DMS53 treated with DMSO at 0.1 percent for 48 hours (cell line): ENCODE measurements at regions not wholly inside any gene's neighbourhood (a gene's known extent, or its start where the extent isn't known, plus 50 kb on each side); places are given as distances from the start of the nearest gene placed in this dataset.

Experiments used
- DNase-seq: peaks from one replicate; lab custom pipeline; 2025; ENCODE audit not compliant: unreplicated experiment; lab: John Stamatoyannopoulos, UW

DNA sequence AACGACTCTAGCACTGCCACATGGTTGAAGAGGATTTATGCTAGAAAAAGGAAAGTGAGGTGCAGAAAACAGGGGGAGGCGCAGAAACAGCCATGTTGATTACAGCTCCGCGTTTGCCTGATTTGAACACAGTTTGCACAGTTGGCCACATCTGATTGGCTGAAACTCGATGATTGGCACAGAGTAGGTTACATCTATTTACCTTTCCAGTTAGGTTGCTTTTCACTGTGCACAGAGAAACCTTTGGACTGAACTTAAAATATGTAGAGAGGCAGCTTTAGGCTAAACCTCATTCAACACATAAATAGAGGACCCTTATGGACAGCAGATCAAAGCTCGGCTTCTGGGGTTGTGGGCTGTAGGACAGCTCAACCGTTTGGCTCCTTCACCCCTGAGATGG lies 153.7 kb upstream of the APCDD1 start:
- no peak for DNase-seq

DNA sequence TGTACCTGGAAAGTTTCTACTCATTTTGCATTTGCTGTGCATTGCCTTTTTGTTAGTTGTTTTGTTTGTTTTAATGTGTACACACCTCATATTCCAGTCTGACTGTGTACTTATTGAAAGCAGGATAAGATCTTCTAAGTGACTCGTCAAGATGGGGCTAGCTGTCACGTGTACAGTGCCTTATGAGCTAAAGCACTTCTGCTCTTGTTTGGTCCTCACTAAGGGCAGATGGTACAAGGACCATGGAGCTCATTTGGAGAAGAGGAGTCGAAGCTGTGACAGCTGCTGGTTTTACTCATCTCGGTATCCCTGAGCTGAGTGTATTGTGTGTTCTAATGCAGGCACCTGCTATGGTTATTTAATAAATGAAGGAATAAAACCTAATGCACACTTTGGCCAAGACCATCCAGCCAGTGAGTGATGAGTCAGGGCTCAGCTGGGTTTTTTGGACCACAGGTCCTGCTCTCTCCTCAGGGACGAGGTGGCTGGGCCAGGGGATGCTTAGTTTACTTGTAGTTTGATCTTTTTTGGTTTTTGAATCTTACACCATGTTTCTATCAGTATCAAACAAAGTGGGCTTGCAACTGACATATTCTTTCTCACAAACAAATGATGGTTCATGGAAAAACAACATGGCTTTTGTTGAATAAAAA lies 152.5 kb upstream of the APCDD1 start:
- DNase-seq = no peak

DNA sequence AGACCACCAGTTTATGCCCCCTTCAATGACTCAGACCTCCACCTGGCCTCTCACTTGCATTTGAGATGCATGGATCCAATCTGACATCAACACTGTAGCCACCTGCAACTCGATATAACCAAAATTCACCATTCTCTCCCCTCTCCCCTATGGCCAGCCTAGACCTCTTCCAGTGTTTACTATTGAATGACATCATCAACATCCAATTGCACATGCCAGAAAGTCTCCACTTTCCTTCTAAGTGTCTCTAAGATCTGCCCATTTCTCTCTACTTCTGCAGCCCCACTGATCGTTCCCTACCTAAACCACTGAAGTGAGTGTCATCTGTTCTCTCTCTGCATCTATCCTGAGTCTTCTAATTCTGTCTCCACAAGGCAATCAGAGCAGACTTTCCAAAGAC lies 151.3 kb upstream of the APCDD1 start:
- no peak for DNase-seq

DNA sequence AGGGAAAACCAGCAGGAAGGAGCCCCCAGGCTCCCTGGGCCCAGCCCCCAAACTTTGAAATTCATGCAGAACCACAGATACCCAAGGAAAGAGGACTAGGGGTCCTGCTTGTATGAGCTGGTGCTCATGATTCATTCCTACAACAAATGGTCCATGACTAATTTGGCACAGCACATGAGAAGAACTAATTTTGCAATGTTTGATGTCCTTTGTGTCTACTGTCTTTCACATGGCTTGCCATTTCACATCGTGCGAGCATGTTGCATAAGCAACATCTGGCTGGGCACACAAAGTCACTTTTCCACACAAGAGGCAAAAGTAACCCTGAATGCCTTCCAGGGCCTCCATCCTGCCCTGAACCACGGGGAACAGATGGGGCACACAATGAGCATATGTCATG lies 149.6 kb upstream of the APCDD1 start:
- DNase-seq = no peak

DNA sequence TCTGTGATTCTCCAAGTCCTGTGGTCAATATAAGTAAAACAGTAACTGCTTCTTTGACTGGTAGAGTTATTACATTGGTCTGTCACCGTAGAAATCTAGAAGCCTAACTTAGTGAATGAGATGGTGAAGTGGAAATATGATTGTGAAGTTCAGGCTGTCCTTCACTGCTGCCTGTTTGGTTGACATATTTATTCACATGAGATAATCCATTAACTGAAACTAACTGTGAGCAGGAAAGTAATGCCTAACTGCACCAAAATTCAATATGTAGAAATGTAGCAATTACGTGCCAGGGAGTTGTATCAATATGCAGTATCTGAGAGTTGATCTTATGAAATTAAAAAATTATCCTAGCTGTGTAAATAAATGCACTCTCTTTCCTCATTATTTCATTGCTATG lies 147.7 kb upstream of the APCDD1 start:
- DNase-seq = no peak

DNA sequence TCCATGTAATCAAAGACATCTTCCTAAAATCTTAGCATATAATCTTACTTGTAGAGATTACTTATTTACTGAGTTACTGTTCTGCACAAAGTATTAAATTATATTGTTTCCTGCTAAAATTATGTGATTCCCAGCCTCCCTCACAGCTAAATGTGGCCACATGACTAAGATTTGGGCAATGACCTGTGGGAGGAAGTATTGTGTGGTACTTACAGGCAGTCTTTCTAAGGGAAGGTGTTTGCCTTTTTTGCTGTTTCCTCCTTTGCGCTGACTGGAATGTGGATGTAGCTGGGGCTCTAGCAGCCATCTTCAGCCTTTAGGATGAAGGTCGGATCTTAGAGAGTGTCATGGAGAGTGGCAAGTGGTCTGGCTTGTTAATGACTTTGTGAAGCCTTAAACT lies 146.3 kb upstream of the APCDD1 start:
- no peak for DNase-seq

DNA sequence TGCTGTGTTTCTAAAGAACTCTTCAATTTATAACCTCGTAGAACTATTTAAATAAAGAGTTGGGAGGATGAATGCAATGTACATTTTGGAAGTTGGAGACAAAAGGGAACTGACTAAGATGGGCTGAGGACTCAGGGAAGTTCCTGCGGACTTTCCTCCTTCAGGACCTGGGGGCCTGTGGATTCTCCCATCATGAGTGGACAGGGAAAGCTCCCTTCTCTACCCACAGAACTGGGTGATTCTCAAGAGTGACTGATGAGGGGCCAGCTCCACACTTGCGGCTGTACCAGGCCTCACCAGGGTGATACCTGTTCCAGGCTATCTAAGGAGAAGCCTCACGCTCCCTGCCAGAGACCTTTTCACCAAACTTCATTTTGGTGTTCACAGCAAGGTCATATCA lies 143.8 kb upstream of the APCDD1 start:
- DNase-seq = no peak

DNA sequence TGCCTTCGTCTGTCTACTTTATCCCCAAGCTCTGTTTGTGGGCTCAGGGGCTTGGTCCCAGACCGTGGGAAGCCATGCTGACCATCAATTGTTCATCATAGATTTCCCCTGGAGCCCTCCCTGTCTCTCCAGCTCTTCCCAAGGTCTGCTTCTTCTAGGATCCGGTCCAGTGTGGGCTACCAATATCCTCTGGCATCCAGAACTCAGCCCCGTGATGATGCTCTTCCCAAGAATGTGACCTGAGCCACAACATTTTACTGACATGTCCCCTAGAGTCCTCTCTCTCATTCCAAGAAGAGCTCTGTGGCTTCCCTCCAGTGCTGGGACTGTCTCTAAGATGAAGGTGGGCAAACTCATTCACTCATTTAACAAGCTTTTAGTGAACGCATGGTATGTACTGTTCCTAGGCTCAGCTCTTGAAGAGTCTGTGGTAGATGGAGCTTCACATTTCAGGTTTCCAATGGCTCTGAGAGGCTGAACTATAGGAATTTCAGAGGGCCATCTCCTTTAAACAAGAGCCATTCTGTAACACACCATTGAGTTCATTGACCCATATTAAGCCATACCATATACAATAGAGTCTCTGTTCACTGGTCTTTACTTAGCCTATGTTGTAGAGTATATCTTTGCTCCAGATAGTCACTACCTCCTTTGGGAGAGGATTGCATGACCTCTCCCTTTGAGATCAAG lies 142.0 kb upstream of the APCDD1 start:
- DNase-seq = no peak

DNA sequence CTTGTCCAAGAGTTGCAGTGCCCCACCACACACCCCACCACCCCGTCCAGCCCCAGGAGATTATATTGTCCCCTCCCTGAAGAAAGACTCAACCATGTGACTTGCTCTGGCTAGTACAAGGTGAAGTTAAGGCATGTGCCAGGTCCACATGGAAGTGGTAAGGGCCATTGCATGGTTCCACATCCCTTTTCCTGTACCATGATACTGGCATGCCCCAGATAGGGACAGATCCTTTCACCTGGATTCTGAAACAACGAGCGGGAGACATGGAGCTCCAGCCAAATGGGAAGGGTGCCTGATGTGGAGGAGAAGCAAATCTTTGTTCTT lies 141.5 kb upstream of the APCDD1 start:
- DNase-seq = no peak

DNA sequence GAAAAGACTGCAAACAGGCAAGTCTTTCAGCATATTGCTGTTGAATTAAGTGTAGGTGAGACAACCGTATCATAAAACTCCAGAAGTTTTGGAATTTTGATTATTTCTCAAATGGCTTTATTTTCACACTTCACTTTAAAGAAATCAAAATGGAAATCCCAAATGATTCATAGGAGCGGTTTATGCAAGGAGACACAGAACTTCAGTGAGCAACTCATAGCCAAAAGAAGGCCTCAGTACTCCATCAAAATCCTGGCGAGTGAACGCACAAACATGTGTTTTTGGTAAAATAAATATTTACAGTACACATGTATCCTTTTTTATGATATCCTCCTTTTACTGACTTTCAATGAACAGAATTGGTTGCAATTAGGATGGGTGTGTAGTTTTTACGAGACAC lies 140.4 kb upstream of the APCDD1 start:
- DNase-seq = no peak

DNA sequence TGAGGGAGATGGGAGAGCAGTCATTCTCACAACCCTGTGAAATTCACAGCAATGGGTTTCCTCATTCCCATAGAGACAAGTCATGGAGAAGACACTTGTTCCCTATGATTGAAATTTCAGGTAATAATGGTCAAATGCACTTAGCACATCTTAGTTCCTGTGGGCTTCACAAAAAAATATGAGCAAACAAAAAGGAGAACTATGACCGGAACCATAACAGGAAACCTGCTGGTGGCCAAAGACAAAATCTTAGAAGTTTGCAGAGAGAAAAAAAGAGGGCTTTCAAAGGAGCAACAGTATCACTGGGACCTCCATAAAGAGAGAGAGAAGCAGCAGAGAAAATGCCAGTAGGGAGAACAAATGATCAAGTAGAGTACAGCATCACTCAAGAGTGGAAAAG lies 138.9 kb upstream of the APCDD1 start:
- no peak for DNase-seq

DNA sequence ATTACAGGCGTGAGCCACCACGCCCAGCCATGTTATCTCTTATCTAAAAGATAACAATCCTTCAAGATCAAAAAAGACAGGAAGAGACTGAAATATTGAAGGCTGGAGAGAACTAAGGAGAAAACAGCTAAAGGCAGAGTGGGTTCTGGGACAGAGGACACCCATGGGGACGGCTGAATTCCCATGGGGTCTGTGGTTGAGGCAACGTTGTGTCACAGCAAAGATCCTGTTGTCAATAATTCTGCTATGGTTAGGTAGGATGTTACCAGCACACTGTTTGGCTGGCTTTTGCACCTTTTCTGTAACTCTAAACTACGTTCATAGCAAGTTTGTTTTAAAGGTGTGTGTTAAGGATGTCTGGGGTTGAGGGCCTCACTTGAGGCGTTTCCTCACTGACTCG lies 137.7 kb upstream of the APCDD1 start:
- DNase-seq = no peak

DNA sequence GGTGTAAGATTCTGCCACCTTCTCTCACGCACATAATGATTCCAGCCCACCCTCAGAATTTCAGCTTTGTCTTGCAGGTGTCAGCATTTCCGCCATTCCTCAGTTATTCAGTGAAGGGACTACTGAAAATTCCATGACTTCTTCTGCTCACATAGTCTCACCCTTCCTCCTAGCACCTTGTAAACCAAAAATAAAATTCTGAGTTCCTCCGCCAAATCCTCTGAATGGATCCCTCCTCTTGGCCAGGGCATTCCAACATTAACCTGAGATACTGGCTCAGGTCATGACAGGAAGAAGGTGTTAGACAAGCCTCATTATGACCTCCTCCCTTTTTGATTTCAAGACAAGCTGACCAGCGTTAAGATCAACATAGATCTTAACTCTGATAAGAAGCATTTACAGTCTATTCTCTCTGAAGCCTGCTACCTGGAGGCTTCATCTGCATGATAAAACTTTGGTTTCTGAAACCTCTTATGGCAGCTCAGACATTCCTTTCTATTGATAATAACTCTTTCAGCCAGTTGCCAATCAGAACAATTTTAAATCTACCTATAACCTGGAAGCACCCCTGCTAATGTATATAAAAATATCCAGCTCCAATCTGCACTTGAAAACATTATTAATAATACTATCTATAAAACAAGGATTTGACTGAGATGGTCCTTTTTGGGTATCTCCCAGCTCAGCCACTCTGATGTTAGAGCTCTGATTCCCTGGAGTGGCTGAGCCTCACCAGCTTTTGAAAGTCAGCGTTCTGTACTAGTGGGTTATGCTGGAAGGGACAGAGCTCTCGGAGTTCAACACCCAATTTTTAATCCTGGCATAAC lies 136.4 kb upstream of the APCDD1 start:
- no peak for DNase-seq

DNA sequence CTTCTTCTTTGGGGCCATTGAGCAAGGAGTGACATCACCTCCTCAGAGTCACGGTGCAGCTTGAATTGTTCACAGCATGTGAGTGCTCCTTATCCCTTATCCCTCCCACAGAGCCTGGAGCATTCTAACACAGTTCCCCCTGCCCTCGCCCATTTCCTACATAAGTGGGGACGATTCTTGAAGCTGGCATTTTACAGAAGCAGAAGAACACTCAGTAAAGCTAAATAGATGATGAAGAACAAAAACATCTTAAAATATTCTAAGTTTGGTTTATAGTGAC lies 135.8 kb upstream of the APCDD1 start:
- no peak for DNase-seq

DNA sequence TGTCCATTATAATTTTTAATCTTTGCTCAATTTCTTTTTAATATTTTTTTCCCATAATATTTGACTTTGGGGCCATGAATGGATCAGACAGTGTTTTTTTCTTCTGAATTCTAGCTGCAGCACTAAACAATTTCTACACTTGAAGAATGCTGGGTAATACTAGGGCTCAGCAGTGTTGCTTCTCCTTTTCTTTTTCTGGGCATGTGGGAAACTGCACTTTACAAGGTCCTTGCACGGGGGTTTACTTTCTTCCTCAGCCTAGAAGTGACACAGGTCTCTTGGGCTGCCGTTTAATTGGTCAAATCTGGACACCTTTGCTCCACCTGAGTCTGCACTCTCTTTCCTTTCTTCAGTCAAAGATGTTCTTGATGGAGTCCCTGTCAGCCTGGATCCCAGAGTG lies 135.4 kb upstream of the APCDD1 start:
- no peak for DNase-seq

DNA sequence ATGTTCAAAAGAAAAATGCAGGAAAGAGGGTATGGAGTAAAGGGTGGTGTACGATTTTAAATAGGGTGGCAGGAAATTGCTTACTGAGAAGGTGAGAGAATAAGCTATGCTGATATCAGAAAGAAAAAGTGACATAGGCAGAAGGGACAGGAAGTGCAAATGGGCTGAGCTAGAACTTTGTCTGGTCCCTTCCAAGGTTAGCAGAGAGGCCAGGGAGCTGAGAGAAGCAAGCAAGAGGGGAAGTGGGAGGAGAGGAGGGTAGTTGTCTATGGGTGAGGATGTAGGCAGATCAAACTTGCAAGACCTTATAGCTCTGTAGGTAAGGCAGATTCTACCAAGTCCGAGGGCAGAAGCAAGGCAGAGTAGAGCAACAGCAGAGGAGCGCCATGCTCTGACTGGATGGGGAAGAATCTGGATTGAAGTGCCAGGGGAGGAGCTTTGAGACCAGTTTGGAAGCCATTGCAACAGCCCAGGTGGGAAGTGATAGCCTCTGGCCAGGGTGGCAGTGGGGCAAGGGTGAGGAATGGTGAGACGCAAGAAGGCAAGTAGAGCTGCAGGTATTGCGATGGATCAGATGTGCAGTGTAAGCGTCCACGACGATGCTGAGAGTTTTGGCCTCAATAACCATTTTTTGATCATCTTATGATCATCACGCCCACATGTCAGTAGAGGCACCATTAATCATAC lies 134.4 kb upstream of the APCDD1 start:
- no peak for DNase-seq

DNA sequence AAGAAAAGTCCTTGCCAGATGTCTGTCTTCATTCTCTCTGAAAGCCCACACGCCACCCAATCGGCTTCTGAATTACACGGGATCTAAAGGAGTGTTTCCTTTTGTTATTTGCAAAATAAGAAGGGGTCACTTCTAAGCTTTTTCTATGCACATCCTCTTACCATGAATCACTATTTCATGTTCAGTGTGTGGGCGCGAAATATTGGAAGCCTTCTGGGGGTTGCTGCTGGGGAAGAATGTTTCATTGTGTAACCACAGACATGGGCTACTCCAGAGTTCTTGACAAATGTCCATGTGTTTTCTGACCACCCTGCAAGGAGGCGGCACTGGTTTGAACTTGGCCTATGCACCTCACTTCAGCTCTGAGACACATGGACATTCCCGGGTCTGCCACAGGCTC lies 133.6 kb upstream of the APCDD1 start:
- DNase-seq = no peak

DNA sequence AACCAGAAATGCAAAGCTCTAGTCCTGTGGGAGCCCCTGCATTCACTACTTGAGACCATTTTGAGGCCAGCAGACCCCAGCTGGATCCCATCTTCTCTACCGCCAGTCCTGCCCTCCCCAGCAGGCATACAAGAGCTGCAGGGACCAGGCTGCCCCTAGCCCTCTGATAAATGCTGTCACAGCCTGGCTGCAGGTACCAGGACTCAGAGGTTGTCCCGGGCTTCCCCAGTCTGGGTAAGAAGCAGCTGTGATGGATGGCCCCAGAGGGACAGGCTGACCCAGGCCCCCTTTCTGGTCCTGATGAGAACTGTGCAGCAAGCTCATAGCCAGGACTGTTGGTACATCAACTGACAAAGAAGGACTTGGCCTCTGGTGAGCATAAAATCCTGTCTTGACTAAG lies 132.9 kb upstream of the APCDD1 start:
- DNase-seq = no peak

DNA sequence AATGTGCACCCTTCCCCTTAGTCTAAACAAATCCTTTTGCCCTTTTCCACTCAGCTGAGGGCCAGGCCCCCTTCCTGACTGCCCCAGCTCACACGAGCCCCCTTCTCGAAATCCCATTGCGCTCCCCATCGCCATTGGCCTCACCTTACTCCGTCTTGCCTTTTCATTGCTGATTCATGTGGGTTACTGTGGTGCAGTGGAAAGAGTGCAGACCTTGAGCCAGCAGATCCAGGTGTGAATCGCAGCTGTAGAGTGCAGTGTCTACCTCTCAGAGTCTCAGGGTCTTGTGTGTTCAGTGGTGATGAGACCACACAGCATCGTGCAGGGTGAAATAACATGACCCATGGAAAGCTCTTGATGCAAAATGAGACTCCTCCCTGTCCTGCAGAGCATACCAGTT lies 132.4 kb upstream of the APCDD1 start:
- no peak for DNase-seq

DNA sequence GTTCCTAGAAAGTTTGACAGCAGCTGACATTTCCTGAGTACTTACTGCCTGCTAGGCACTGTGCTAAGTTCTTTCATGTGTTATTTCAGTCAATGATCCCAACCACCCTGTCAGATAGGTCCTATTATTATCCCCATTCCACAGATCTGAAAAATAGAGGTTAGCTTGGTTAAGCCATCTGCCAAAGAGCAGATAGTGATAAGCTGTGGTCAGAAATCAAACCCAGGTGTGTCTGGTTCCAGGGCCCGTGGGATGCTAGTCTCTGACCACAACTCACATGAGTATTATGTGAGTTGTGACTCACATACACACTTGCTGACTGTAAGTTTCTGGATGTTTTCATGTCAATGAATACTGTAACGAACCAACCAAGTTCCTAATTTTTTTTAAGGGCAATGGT lies 132.0 kb upstream of the APCDD1 start:
- no peak for DNase-seq

DNA sequence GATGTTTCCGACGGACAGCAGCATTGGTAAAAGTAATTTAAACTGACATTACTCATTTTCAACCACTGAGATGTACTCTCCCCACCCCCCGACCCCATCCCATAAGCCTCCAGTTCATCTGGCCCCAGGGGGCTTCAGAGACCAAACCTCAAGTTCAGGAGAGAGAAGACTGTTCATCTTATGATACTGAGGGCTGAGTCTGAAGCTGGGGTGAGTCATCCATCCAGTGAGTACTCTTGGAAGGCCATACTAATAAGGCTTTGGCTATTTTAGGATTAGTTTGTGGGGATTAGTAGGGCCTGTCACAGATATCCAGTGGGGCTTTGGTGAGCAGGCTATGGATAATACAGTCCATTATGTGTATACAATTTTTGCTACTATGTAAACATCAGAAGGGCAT lies 125.3 kb upstream of the APCDD1 start:
- DNase-seq = no peak

DNA sequence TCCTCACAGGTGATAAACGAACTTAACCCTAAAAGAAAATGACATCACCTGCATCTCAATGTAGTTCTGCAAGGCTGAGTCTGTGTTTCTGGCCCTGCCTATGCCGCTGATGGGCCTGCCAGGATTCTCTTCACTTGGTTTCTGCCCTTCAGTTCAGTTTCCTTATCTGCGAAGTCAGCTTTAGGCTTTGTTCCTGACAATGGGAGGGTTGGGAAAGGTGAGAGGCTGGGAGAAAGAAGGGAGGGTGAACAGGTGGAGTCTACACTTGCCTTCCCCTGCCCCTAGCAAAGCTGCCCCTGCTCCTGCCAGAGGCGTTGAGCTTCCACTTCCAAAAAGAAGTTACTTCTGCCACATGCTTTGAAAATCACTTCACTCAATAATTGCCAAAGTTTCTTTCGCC lies 124.0 kb upstream of the APCDD1 start:
- DNase-seq = no peak
